HEK293T (cell line): ENCODE measurements at regions not wholly inside any gene's neighbourhood (a gene's known extent, or its start where the extent isn't known, plus 50 kb on each side); places are given as distances from the start of the nearest gene placed in this dataset.

Source experiments
- CTCF ChIA-PET: fragments of 350-600 bp; formaldehyde crosslinking; extraction: SDS; loops from one replicate; lab custom pipeline; 2021; ENCODE audit warnings: antibody characterized with exemption, inconsistent platforms; lab: Yijun Ruan, JAX
- POLR2A ChIA-PET: fragments of 350-600 bp; formaldehyde crosslinking; extraction: SDS; loops from one replicate; lab custom pipeline; 2020; ENCODE audit warnings: antibody characterized with exemption, inconsistent platforms; lab: Yijun Ruan, JAX
- DNase-seq: peaks from one replicate; pipeline ENCODE4 v3.0.0; 2012; ENCODE audit warnings: mixed read lengths; ENCODE audit errors: extremely low spot score
- ARNT ChIP-seq: fragments of 450-650 bp; IDR thresholded peaks from 2 replicates; pipeline ENCODE4 v1.6.1; 2017; ENCODE audit warnings: mild to moderate bottlenecking
- BHLHE40 ChIP-seq: fragments of 450-650 bp; IDR thresholded peaks from 2 replicates; pipeline ENCODE4 v1.6.1; 2016; ENCODE audit warnings: mild to moderate bottlenecking, moderate library complexity, borderline replicate concordance
- CTBP1 ChIP-seq: fragments of 450-650 bp; IDR thresholded peaks from 2 replicates; pipeline ENCODE4 v1.6.1; 2016; ENCODE audit warnings: borderline replicate concordance
- ELF4 ChIP-seq: fragments of 450-650 bp; IDR thresholded peaks from 2 replicates; pipeline ENCODE4 v1.6.1; 2017; ENCODE audit warnings: antibody characterized with exemption
- FOXA1 ChIP-seq: fragments of 450-650 bp; IDR thresholded peaks from 2 replicates; pipeline ENCODE4 v1.6.1; 2016; ENCODE audit warnings: mild to moderate bottlenecking
- FOXK2 ChIP-seq: fragments of 450-650 bp; IDR thresholded peaks from 2 replicates; pipeline ENCODE4 v1.6.1; 2016; ENCODE audit warnings: mild to moderate bottlenecking
- FOXM1 ChIP-seq: fragments of 450-650 bp; IDR thresholded peaks from 2 replicates; pipeline ENCODE4 v1.6.1; 2017; ENCODE audit warnings: mild to moderate bottlenecking, borderline replicate concordance
- HDGF ChIP-seq: fragments of 450-650 bp; IDR thresholded peaks from 2 replicates; pipeline ENCODE4 v1.6.1; 2017; ENCODE audit warnings: antibody characterized with exemption, borderline replicate concordance
- L3MBTL2 ChIP-seq: fragments of 450-650 bp; conservative IDR thresholded peaks from 2 replicates; pipeline ENCODE4 v1.6.1; 2016; ENCODE audit warnings: mild to moderate bottlenecking
- LEF1 ChIP-seq: fragments of 450-650 bp; IDR thresholded peaks from 2 replicates; pipeline ENCODE4 v1.6.1; 2017; ENCODE audit warnings: mild to moderate bottlenecking, borderline replicate concordance
- NFRKB ChIP-seq: fragments of 450-650 bp; IDR thresholded peaks from 2 replicates; pipeline ENCODE4 v1.6.1; 2016; ENCODE audit warnings: mild to moderate bottlenecking, moderate library complexity
- PKNOX1 ChIP-seq: fragments of 450-650 bp; IDR thresholded peaks from 2 replicates; pipeline ENCODE4 v1.6.1; 2016
- SP1 ChIP-seq: fragments of 450-650 bp; IDR thresholded peaks from 2 replicates; pipeline ENCODE4 v1.6.1; 2017
- SUZ12 ChIP-seq: fragments of 450-650 bp; IDR thresholded peaks from 2 replicates; pipeline ENCODE4 v1.6.1; 2016; ENCODE audit warnings: mild to moderate bottlenecking
- TARDBP ChIP-seq: fragments of 450-650 bp; IDR thresholded peaks from 2 replicates; pipeline ENCODE4 v1.6.1; 2016
- ZNF384 ChIP-seq: fragments of 450-650 bp; IDR thresholded peaks from 2 replicates; pipeline ENCODE4 v1.6.1; 2016

- DNase-seq: no peak
- POLR2A ChIA-PET: no interaction called here
- TF ChIP-seq FOXK2: no peak
- TF ChIP-seq NFRKB: no peak
- no peak for TF ChIP-seq SP1
- no peak for TF ChIP-seq PKNOX1
- TF ChIP-seq L3MBTL2: no peak
- TF ChIP-seq LEF1: no peak
- TF ChIP-seq ZNF384: no peak
- no peak for TF ChIP-seq BHLHE40
- TF ChIP-seq SUZ12: no peak
- no peak for TF ChIP-seq HDGF
- TF ChIP-seq FOXA1: no peak
- TF ChIP-seq ELF4: no peak
- no peak for TF ChIP-seq CTBP1
- no peak for TF ChIP-seq FOXM1
- CTCF ChIA-PET: no interaction called here
Observed at GRCh38 chr13:73244467-73244866, 185.7 kb downstream of the KLF5 start.

- TF ChIP-seq ZNF384 (no peak), FOXA1 (no peak), SUZ12 (no peak), SP1 (no peak), BHLHE40 (no peak), TARDBP (no peak), ELF4 (no peak), FOXK2 (no peak)
- POLR2A ChIA-PET: no interaction called here
- CTCF ChIA-PET: interaction anchor here (0.9 kb wide), 1 partner anchor 334 kb away, joined by 3 read pairs; no protein-coding TSS in a partner anchor
- no peak for DNase-seq
Observed at GRCh38 chr13:73242515-73243015, 183.8 kb downstream of the KLF5 start.

- TF ChIP-seq FOXA1 (no peak), SUZ12 (no peak), L3MBTL2 (no peak), CTBP1 (no peak), HDGF (no peak), ELF4 (no peak), ZNF384 (no peak), FOXK2 (no peak), PKNOX1 (no peak), SP1 (no peak), FOXM1 (no peak), LEF1 (no peak), ARNT (no peak), TARDBP (no peak), NFRKB (no peak), BHLHE40 (no peak)
- no peak for DNase-seq
- CTCF ChIA-PET: interaction anchor here (0.6 kb wide), 1 partner anchor 165 kb away, joined by 3 read pairs; no protein-coding TSS in a partner anchor
- POLR2A ChIA-PET: no interaction called here
Observed at GRCh38 chr13:73240193-73240592, 181.4 kb downstream of the KLF5 start.

- DNase-seq: no peak
- ChIA-PET POLR2A (no interaction called here), CTCF (interaction anchor here (0.6 kb wide), 1 partner anchor 441 kb away, joined by 3 read pairs; no protein-coding TSS in a partner anchor)
Observed at GRCh38 chr13:73235385-73235784, 176.6 kb downstream of the KLF5 start.

GRCh38 chr13:73231471-73231870 lies 172.7 kb downstream of the KLF5 start:
- ChIA-PET POLR2A (no interaction called here), CTCF (no interaction called here)
- TF ChIP-seq HDGF (no peak), LEF1 (no peak), BHLHE40 (no peak), FOXM1 (no peak), ARNT (no peak), L3MBTL2 (no peak), CTBP1 (no peak), TARDBP (no peak), ZNF384 (no peak), PKNOX1 (no peak), NFRKB (no peak)
- no peak for DNase-seq

More at GRCh38 chr13:73235385-73235784, 176.6 kb downstream of the KLF5 start:
- TF ChIP-seq ZNF384 (no peak), LEF1 (no peak)

- DNase-seq: no peak
- POLR2A ChIA-PET: no interaction called here
- TF ChIP-seq LEF1: no peak
- TF ChIP-seq ZNF384: no peak
- CTCF ChIA-PET: no interaction called here
Observed at GRCh38 chr13:73230716-73231115, 171.9 kb downstream of the KLF5 start.

GRCh38 chr13:73228546-73228945 lies 169.7 kb downstream of the KLF5 start:
- TF ChIP-seq PKNOX1 (no peak), TARDBP (no peak), L3MBTL2 (no peak), CTBP1 (no peak), ARNT (no peak), SP1 (no peak), HDGF (no peak), NFRKB (no peak), ZNF384 (no peak)
- DNase-seq: no peak
- CTCF ChIA-PET: no interaction called here
- POLR2A ChIA-PET: no interaction called here
